ENCODE measurements at regions not wholly inside any gene's neighbourhood (a gene's known extent, or its start where the extent isn't known, plus 50 kb on each side); places are given as distances from the start of the nearest gene placed in this dataset.

- Histone ChIP-seq H3K9me2 (ENCODE audit: insufficient read depth, low read length) (no peaks in the 10 kb centered on the region), H3K79me2 (replicated peaks; ENCODE audit: insufficient read depth, low read length) (no peaks in the 10 kb centered on the region), H3K4me3 (ENCODE audit: low read length) (no peak overlapping the region), H3K27me3 (ENCODE audit: insufficient read depth, low read depth, low read length) (no peaks in the 10 kb centered on the region), H3K9ac (ENCODE audit: low read length) (no peak overlapping the region), H3K36me3 (ENCODE audit: insufficient read depth, low read length) (no peaks in the 10 kb centered on the region), H3K27ac (ENCODE audit: low read length) (no peak overlapping the region), H3F3A (ENCODE audit: insufficient read depth, low read length, poor library complexity, severe bottlenecking) (no peaks in the 10 kb centered on the region), H3K9me3 (ENCODE audit: low read length) (no peaks in the 10 kb centered on the region), H3K4me2 (ENCODE audit: low read length) (no peak overlapping the region), H2AFZ (ENCODE audit: low read depth, low read length) (no peak overlapping the region), H4K20me1 (ENCODE audit: insufficient read depth) (no peaks in the 10 kb centered on the region)
- no peak for TF ChIP-seq POLR2AphosphoS5 (IDR thresholded peaks at IDR 0.05)
- no peak for TF ChIP-seq RAD21 (conservative IDR thresholded peaks at IDR 0.05)
- TF ChIP-seq CTCF (IDR thresholded peaks at IDR 0.05; ENCODE audit: poor library complexity, severe bottlenecking): no peak
- TF ChIP-seq EZH2 (IDR thresholded peaks at IDR 0.05; ENCODE audit: borderline replicate concordance, insufficient read depth, low read length, poor library complexity, severe bottlenecking): no peak
These were observed 413.2 kb upstream of the JAG1 start for GRCh38 chr20:11086970-11087369.

- no peak overlapping the region for H3K9ac ChIP-seq (ENCODE audit: low read length)
- H3K79me2 ChIP-seq (replicated peaks; ENCODE audit: insufficient read depth, low read length): no peaks in the 10 kb centered on the region
- no peak overlapping the region for H3K27ac ChIP-seq (ENCODE audit: low read length)
- H3K4me3 ChIP-seq (ENCODE audit: low read length): no peak overlapping the region
- no peaks in the 10 kb centered on the region for H3K9me3 ChIP-seq (ENCODE audit: low read length)
- H3K4me2 ChIP-seq (ENCODE audit: low read length): no peak overlapping the region
- TF ChIP-seq REST (IDR thresholded peaks at IDR 0.05; ENCODE audit: borderline replicate concordance) (no peak), MXI1 (conservative IDR thresholded peaks at IDR 0.05; ENCODE audit: poor library complexity, severe bottlenecking) (no peak), CTCF (IDR thresholded peaks at IDR 0.05; ENCODE audit: poor library complexity, severe bottlenecking) (no peak), POLR2AphosphoS5 (IDR thresholded peaks at IDR 0.05) (no peak), TAF1 (IDR thresholded peaks at IDR 0.05; ENCODE audit: low read depth) (no peak), RAD21 (conservative IDR thresholded peaks at IDR 0.05) (no peak), SMC3 (conservative IDR thresholded peaks at IDR 0.05; ENCODE audit: poor library complexity) (no peak), EZH2 (IDR thresholded peaks at IDR 0.05; ENCODE audit: borderline replicate concordance, insufficient read depth, low read length, poor library complexity, severe bottlenecking) (no peak), EP300 (conservative IDR thresholded peaks at IDR 0.05; ENCODE audit: poor library complexity, severe bottlenecking) (no peak)
- H2AFZ ChIP-seq (ENCODE audit: low read depth, low read length): no peak overlapping the region
- H3F3A ChIP-seq (ENCODE audit: insufficient read depth, low read length, poor library complexity, severe bottlenecking): no peaks in the 10 kb centered on the region
- H3K36me3 ChIP-seq (ENCODE audit: insufficient read depth, low read length): no peaks in the 10 kb centered on the region
- no peaks in the 10 kb centered on the region for H4K20me1 ChIP-seq (ENCODE audit: insufficient read depth)
- H3K9me2 ChIP-seq (ENCODE audit: insufficient read depth, low read length): no peaks in the 10 kb centered on the region
- H3K27me3 ChIP-seq (ENCODE audit: insufficient read depth, low read depth, low read length): no peaks in the 10 kb centered on the region
These were observed 417.0 kb upstream of the JAG1 start for GRCh38 chr20:11090751-11091150.

All from neural cell (in vitro differentiated cells).